ENCODE measurements at regions not wholly inside any gene's neighbourhood (a gene's known extent, or its start where the extent isn't known, plus 50 kb on each side); places are given as distances from the start of the nearest gene placed in this dataset.
"Not testable (repeated sequence)": the region's sequence is repeated elsewhere in the genome, so short reads cannot be mapped to it uniquely, and the experiment has no call there.

GRCh38 chr9:104334549-104334948 is 169.5 kb upstream of the OR13F1 start:
- Histone ChIP-seq H3K9me3 (ENCODE audit: control insufficient read depth, insufficient read depth, low read depth, low read length) (peaks cover 18% of the 10 kb centered on the region), H3K4me1 (ENCODE audit: control insufficient read depth, insufficient read depth, low read length) (no peaks in the 10 kb centered on the region), H3K27ac (ENCODE audit: low read depth, low read length) (no peak overlapping the region), H3K9ac (ENCODE audit: low read length) (no peak overlapping the region), H3K4me3 (ENCODE audit: low read depth, low read length) (no peak overlapping the region), H3K27me3 (ENCODE audit: control insufficient read depth, insufficient read depth, low read length) (no peaks in the 10 kb centered on the region), H3K36me3 (ENCODE audit: control insufficient read depth, insufficient read depth, low read length) (no peaks in the 10 kb centered on the region)

- Histone ChIP-seq H3K27me3 (ENCODE audit: control insufficient read depth, insufficient read depth, low read length) (no peaks in the 10 kb centered on the region), H3K4me1 (ENCODE audit: control insufficient read depth, insufficient read depth, low read length) (no peaks in the 10 kb centered on the region), H3K9me3 (ENCODE audit: control insufficient read depth, insufficient read depth, low read depth, low read length) (peaks cover 6% of the 10 kb centered on the region), H3K4me3 (ENCODE audit: low read depth, low read length) (no peak overlapping the region), H3K9ac (ENCODE audit: low read length) (no peak overlapping the region), H3K27ac (ENCODE audit: low read depth, low read length) (no peak overlapping the region), H3K36me3 (ENCODE audit: control insufficient read depth, insufficient read depth, low read length) (no peaks in the 10 kb centered on the region)
Measured at GRCh38 chr9:104339692-104340091, 164.4 kb upstream of the OR13F1 start.

GRCh38 chr9:104342552-104342951 is 161.5 kb upstream of the OR13F1 start:
- Histone ChIP-seq H3K4me1 (ENCODE audit: control insufficient read depth, insufficient read depth, low read length) (no peaks in the 10 kb centered on the region), H3K36me3 (ENCODE audit: control insufficient read depth, insufficient read depth, low read length) (no peaks in the 10 kb centered on the region), H3K9me3 (ENCODE audit: control insufficient read depth, insufficient read depth, low read depth, low read length) (no peaks in the 10 kb centered on the region)

GRCh38 chr9:104345061-104345460 is 159.0 kb upstream of the OR13F1 start:
- Histone ChIP-seq H3K4me3 (ENCODE audit: low read depth, low read length) (no peak overlapping the region), H3K9ac (ENCODE audit: low read length) (no peak overlapping the region), H3K9me3 (ENCODE audit: control insufficient read depth, insufficient read depth, low read depth, low read length) (no peaks in the 10 kb centered on the region), H3K4me1 (ENCODE audit: control insufficient read depth, insufficient read depth, low read length) (no peaks in the 10 kb centered on the region), H3K27me3 (ENCODE audit: control insufficient read depth, insufficient read depth, low read length) (no peaks in the 10 kb centered on the region), H3K36me3 (ENCODE audit: control insufficient read depth, insufficient read depth, low read length) (no peaks in the 10 kb centered on the region), H3K27ac (ENCODE audit: low read depth, low read length) (no peak overlapping the region)

More at GRCh38 chr9:104342552-104342951, 161.5 kb upstream of the OR13F1 start:
- Histone ChIP-seq H3K27ac (ENCODE audit: low read depth, low read length) (no peak overlapping the region), H3K9ac (ENCODE audit: low read length) (no peak overlapping the region), H3K4me3 (ENCODE audit: low read depth, low read length) (no peak overlapping the region), H3K27me3 (ENCODE audit: control insufficient read depth, insufficient read depth, low read length) (no peaks in the 10 kb centered on the region)

GRCh38 chr9:104350541-104350940 is 153.5 kb upstream of the OR13F1 start:
- H3K27me3 ChIP-seq (ENCODE audit: control insufficient read depth, insufficient read depth, low read length) = no peaks in the 10 kb centered on the region
- H3K4me3 ChIP-seq (ENCODE audit: low read depth, low read length) = no peak overlapping the region
- no peaks in the 10 kb centered on the region for H3K36me3 ChIP-seq (ENCODE audit: control insufficient read depth, insufficient read depth, low read length)
- H3K27ac ChIP-seq (ENCODE audit: low read depth, low read length) = no peak overlapping the region
- no peak overlapping the region for H3K9ac ChIP-seq (ENCODE audit: low read length)
- H3K4me1 ChIP-seq (ENCODE audit: control insufficient read depth, insufficient read depth, low read length) = no peaks in the 10 kb centered on the region
- no peaks in the 10 kb centered on the region for H3K9me3 ChIP-seq (ENCODE audit: control insufficient read depth, insufficient read depth, low read depth, low read length)

GRCh38 chr9:104351726-104352125 is 152.3 kb upstream of the OR13F1 start:
- Histone ChIP-seq H3K4me3 (ENCODE audit: low read depth, low read length) (no peak overlapping the region), H3K36me3 (ENCODE audit: control insufficient read depth, insufficient read depth, low read length) (no peaks in the 10 kb centered on the region)

GRCh38 chr9:104361207-104361606 is 142.9 kb upstream of the OR13F1 start:
- Histone ChIP-seq H3K27ac (ENCODE audit: low read depth, low read length) (no peak overlapping the region), H3K36me3 (ENCODE audit: control insufficient read depth, insufficient read depth, low read length) (no peaks in the 10 kb centered on the region), H3K4me3 (ENCODE audit: low read depth, low read length) (no peak overlapping the region), H3K27me3 (ENCODE audit: control insufficient read depth, insufficient read depth, low read length) (no peaks in the 10 kb centered on the region), H3K9me3 (ENCODE audit: control insufficient read depth, insufficient read depth, low read depth, low read length) (peaks cover 14% of the 10 kb centered on the region; the same call in 1 of the 2 replicates), H3K4me1 (ENCODE audit: control insufficient read depth, insufficient read depth, low read length) (no peaks in the 10 kb centered on the region), H3K9ac (ENCODE audit: low read length) (no peak overlapping the region)

More at GRCh38 chr9:104351726-104352125, 152.3 kb upstream of the OR13F1 start:
- Histone ChIP-seq H3K9ac (ENCODE audit: low read length) (no peak overlapping the region), H3K9me3 (ENCODE audit: control insufficient read depth, insufficient read depth, low read depth, low read length) (no peaks in the 10 kb centered on the region), H3K27me3 (ENCODE audit: control insufficient read depth, insufficient read depth, low read length) (no peaks in the 10 kb centered on the region), H3K27ac (ENCODE audit: low read depth, low read length) (no peak overlapping the region), H3K4me1 (ENCODE audit: control insufficient read depth, insufficient read depth, low read length) (no peaks in the 10 kb centered on the region)

- Histone ChIP-seq H3K4me1 (ENCODE audit: control insufficient read depth, insufficient read depth, low read length) (no peaks in the 10 kb centered on the region), H3K27me3 (ENCODE audit: control insufficient read depth, insufficient read depth, low read length) (no peaks in the 10 kb centered on the region), H3K9ac (ENCODE audit: low read length) (no peak overlapping the region)
Measured at GRCh38 chr9:104362912-104363472, 141.1 kb upstream of the OR13F1 start.

GRCh38 chr9:104367507-104367906 is 136.6 kb upstream of the OR13F1 start:
- H3K27ac ChIP-seq (ENCODE audit: low read depth, low read length) = no peak overlapping the region
- H3K27me3 ChIP-seq (ENCODE audit: control insufficient read depth, insufficient read depth, low read length) = no peaks in the 10 kb centered on the region
- H3K4me3 ChIP-seq (ENCODE audit: low read depth, low read length) = no peak overlapping the region
- H3K9ac ChIP-seq (ENCODE audit: low read length) = no peak overlapping the region
- H3K9me3 ChIP-seq (ENCODE audit: control insufficient read depth, insufficient read depth, low read depth, low read length) = peaks cover 24% of the 10 kb centered on the region
- H3K36me3 ChIP-seq (ENCODE audit: control insufficient read depth, insufficient read depth, low read length) = no peaks in the 10 kb centered on the region
- no peaks in the 10 kb centered on the region for H3K4me1 ChIP-seq (ENCODE audit: control insufficient read depth, insufficient read depth, low read length)

More at GRCh38 chr9:104362912-104363472, 141.1 kb upstream of the OR13F1 start:
- no peaks in the 10 kb centered on the region for H3K36me3 ChIP-seq (ENCODE audit: control insufficient read depth, insufficient read depth, low read length)
- H3K4me3 ChIP-seq (ENCODE audit: low read depth, low read length) = no peak overlapping the region
- peaks cover 14% of the 10 kb centered on the region; the same call in 1 of the 2 replicates for H3K9me3 ChIP-seq (ENCODE audit: control insufficient read depth, insufficient read depth, low read depth, low read length)
- H3K27ac ChIP-seq (ENCODE audit: low read depth, low read length) = no peak overlapping the region

- H3K9ac ChIP-seq (ENCODE audit: low read length); H3K4me1 ChIP-seq (ENCODE audit: control insufficient read depth, insufficient read depth, low read length); H3K36me3 ChIP-seq (ENCODE audit: control insufficient read depth, insufficient read depth, low read length); H3K27me3 ChIP-seq (ENCODE audit: control insufficient read depth, insufficient read depth, low read length); H3K27ac ChIP-seq (ENCODE audit: low read depth, low read length); H3K4me3 ChIP-seq (ENCODE audit: low read depth, low read length): not testable (repeated sequence)
- peaks cover 16% of the 10 kb centered on the region for H3K9me3 ChIP-seq (ENCODE audit: control insufficient read depth, insufficient read depth, low read depth, low read length)
Measured at GRCh38 chr9:104368318-104368717, 135.7 kb upstream of the OR13F1 start.

GRCh38 chr9:104374711-104375110 is 129.4 kb upstream of the OR13F1 start:
- Histone ChIP-seq H3K9me3 (ENCODE audit: control insufficient read depth, insufficient read depth, low read depth, low read length) (peaks cover 12% of the 10 kb centered on the region; the same call in 1 of the 2 replicates), H3K36me3 (ENCODE audit: control insufficient read depth, insufficient read depth, low read length) (no peaks in the 10 kb centered on the region), H3K4me1 (ENCODE audit: control insufficient read depth, insufficient read depth, low read length) (no peaks in the 10 kb centered on the region), H3K27ac (ENCODE audit: low read depth, low read length) (no peak overlapping the region), H3K4me3 (ENCODE audit: low read depth, low read length) (no peak overlapping the region), H3K27me3 (ENCODE audit: control insufficient read depth, insufficient read depth, low read length) (no peaks in the 10 kb centered on the region), H3K9ac (ENCODE audit: low read length) (no peak overlapping the region)

Measured in HUES6 (cell line).